HG02870 (cell line): ENCODE measurements at regions not wholly inside any gene's neighbourhood (a gene's known extent, or its start where the extent isn't known, plus 50 kb on each side); places are given as distances from the start of the nearest gene placed in this dataset.

ENCODE experiments used
- ATAC-seq: cut with Tn5 transposase; IDR thresholded peaks from one replicate; pipeline ENCODE4 v1.9.1; 2021; ENCODE audit warnings: mild to moderate bottlenecking, moderate library complexity; ENCODE audit not compliant: unreplicated experiment

- ATAC-seq: no peak
Measured at GRCh38 chr22:48568736-48569330, 1258.8 kb downstream of the BRD1 start.

GRCh38 chr22:48567213-48567975 lies 1260.3 kb downstream of the BRD1 start:
- ATAC-seq: no peak

- no peak for ATAC-seq
Measured at GRCh38 chr22:48566741-48567140, 1260.9 kb downstream of the BRD1 start.

- no peak for ATAC-seq
Measured at GRCh38 chr22:48565901-48566501, 1261.7 kb downstream of the BRD1 start.

- ATAC-seq: no peak
Measured at GRCh38 chr22:48564995-48565394, 1262.7 kb downstream of the BRD1 start.

- no peak for ATAC-seq
Measured at GRCh38 chr22:48563966-48564330, 1263.7 kb downstream of the BRD1 start.

GRCh38 chr22:48563118-48563965 lies 1264.3 kb downstream of the BRD1 start:
- ATAC-seq: no peak

GRCh38 chr22:48561676-48562075 lies 1266.0 kb downstream of the BRD1 start:
- no peak for ATAC-seq

GRCh38 chr22:48560836-48561235 lies 1266.8 kb downstream of the BRD1 start:
- ATAC-seq: no peak

GRCh38 chr22:48560389-48560751 lies 1267.3 kb downstream of the BRD1 start:
- no peak for ATAC-seq

GRCh38 chr22:48559647-48560388 lies 1267.9 kb downstream of the BRD1 start:
- no peak for ATAC-seq

GRCh38 chr22:48558606-48559402 lies 1268.9 kb downstream of the BRD1 start:
- ATAC-seq: no peak

GRCh38 chr22:48558016-48558415 lies 1269.7 kb downstream of the BRD1 start:
- no peak for ATAC-seq

GRCh38 chr22:48557473-48557872 lies 1270.2 kb downstream of the BRD1 start:
- ATAC-seq: no peak

GRCh38 chr22:48556751-48557150 lies 1270.9 kb downstream of the BRD1 start:
- ATAC-seq: no peak

GRCh38 chr22:48556222-48556621 lies 1271.5 kb downstream of the BRD1 start:
- ATAC-seq: no peak

- no peak for ATAC-seq
Measured at GRCh38 chr22:48555606-48556005, 1272.1 kb downstream of the BRD1 start.

- ATAC-seq: no peak
Measured at GRCh38 chr22:48554893-48555572, 1272.6 kb downstream of the BRD1 start.

GRCh38 chr22:48553694-48554308 lies 1273.9 kb downstream of the BRD1 start:
- no peak for ATAC-seq
